Panc1 (cell line): ENCODE measurements at regions not wholly inside any gene's neighbourhood (a gene's known extent, or its start where the extent isn't known, plus 50 kb on each side); places are given as distances from the start of the nearest gene placed in this dataset.

Experiments used
- POLR2AphosphoS5 ChIP-seq: IDR thresholded peaks from 2 replicates; pipeline ENCODE4 v1.6.1; 2012; ENCODE audit warnings: mild to moderate bottlenecking, low read depth, low read length, moderate library complexity
- TF ChIP-seq, protein P1 (sequence below): fragments of 450-650 bp; IDR thresholded peaks from 2 replicates; pipeline ENCODE4 v1.5.1; 2017; ENCODE audit warnings: mild to moderate bottlenecking
- TF ChIP-seq, protein P2 (sequence below), 2 experiments: IDR thresholded peaks; 2 replicates each; pipeline ENCODE4 v1.6.1; 2011 to 2012; ENCODE audit warnings: low read depth in 2 of 2, control low read depth in 1 of 2, low read length in 1 of 2, mild to moderate bottlenecking in 1 of 2, moderate library complexity in 1 of 2; ENCODE audit not compliant: insufficient read depth in 1 of 2

DNA sequence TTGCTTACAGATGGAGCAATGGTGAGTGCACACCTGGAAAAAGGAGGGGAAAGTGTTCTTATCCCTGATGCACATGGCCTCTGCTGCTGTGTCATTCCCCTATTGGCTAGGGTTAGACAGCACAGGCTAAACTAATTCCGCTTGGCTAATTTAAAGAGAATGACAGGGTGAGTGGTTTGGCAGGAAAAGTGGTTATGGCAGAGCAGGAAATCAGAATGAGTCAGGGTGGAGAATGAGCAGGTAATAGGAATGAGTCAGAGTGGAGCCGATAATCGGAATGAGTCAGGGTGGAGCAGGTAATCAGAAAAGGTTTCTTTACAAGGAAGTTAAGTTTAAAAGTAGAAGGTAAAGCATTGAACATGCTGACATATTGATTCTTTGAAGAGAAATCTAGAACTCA is 355.5 kb upstream of the HTR1E start:
- TF ChIP-seq, protein P1, sequence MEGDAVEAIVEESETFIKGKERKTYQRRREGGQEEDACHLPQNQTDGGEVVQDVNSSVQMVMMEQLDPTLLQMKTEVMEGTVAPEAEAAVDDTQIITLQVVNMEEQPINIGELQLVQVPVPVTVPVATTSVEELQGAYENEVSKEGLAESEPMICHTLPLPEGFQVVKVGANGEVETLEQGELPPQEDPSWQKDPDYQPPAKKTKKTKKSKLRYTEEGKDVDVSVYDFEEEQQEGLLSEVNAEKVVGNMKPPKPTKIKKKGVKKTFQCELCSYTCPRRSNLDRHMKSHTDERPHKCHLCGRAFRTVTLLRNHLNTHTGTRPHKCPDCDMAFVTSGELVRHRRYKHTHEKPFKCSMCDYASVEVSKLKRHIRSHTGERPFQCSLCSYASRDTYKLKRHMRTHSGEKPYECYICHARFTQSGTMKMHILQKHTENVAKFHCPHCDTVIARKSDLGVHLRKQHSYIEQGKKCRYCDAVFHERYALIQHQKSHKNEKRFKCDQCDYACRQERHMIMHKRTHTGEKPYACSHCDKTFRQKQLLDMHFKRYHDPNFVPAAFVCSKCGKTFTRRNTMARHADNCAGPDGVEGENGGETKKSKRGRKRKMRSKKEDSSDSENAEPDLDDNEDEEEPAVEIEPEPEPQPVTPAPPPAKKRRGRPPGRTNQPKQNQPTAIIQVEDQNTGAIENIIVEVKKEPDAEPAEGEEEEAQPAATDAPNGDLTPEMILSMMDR = no peak
- TF ChIP-seq POLR2AphosphoS5 = no peak
- TF ChIP-seq, protein P2, sequence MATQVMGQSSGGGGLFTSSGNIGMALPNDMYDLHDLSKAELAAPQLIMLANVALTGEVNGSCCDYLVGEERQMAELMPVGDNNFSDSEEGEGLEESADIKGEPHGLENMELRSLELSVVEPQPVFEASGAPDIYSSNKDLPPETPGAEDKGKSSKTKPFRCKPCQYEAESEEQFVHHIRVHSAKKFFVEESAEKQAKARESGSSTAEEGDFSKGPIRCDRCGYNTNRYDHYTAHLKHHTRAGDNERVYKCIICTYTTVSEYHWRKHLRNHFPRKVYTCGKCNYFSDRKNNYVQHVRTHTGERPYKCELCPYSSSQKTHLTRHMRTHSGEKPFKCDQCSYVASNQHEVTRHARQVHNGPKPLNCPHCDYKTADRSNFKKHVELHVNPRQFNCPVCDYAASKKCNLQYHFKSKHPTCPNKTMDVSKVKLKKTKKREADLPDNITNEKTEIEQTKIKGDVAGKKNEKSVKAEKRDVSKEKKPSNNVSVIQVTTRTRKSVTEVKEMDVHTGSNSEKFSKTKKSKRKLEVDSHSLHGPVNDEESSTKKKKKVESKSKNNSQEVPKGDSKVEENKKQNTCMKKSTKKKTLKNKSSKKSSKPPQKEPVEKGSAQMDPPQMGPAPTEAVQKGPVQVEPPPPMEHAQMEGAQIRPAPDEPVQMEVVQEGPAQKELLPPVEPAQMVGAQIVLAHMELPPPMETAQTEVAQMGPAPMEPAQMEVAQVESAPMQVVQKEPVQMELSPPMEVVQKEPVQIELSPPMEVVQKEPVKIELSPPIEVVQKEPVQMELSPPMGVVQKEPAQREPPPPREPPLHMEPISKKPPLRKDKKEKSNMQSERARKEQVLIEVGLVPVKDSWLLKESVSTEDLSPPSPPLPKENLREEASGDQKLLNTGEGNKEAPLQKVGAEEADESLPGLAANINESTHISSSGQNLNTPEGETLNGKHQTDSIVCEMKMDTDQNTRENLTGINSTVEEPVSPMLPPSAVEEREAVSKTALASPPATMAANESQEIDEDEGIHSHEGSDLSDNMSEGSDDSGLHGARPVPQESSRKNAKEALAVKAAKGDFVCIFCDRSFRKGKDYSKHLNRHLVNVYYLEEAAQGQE (IDR thresholded peaks at IDR 0.05; ENCODE audit: insufficient read depth in 1 of 2, low read depth in 2 of 2, low read length in 1 of 2) = no peak
